ENCODE measurements at regions not wholly inside any gene's neighbourhood (a gene's known extent, or its start where the extent isn't known, plus 50 kb on each side); places are given as distances from the start of the nearest gene placed in this dataset.

GRCh38 chr11:127844876-127845275 lies 742.5 kb downstream of the ETS1 start:
- H3K9me3 ChIP-seq (ENCODE audit: control extremely low read depth in 1 of 3, control insufficient read depth in 2 of 3, insufficient read depth in 1 of 3, low read length in 2 of 3): no peaks in the 10 kb centered on the region
- H3K27ac ChIP-seq (ENCODE audit: low read length in 2 of 2): no peak overlapping the region
- H3K36me3 ChIP-seq (replicated peaks in 1 of 2; ENCODE audit: control extremely low read depth in 1 of 2, control insufficient read depth in 1 of 2, extremely low read depth in 1 of 2, insufficient read depth in 2 of 2, low read length in 1 of 2): no peaks in the 10 kb centered on the region
- POLR2A ChIA-PET: no interaction called here
- no peaks in the 10 kb centered on the region for H3K9me3 Mint-ChIP-seq (ENCODE audit: insufficient read depth)
- no peaks in the 10 kb centered on the region for H3K79me2 ChIP-seq (ENCODE audit: control insufficient read depth, insufficient read depth, low read length)
- H3K9ac ChIP-seq (ENCODE audit: low read length): no peak overlapping the region
- ATAC-seq (ENCODE audit: low read depth): no peak
- no peak overlapping the region for H2AFZ ChIP-seq (ENCODE audit: insufficient read depth, low read depth, low read length, poor library complexity, severe bottlenecking)
- TF ChIP-seq CTCF (IDR thresholded peaks at IDR 0.05) (no peak), EZH2 (IDR thresholded peaks at IDR 0.05; ENCODE audit: borderline replicate concordance, insufficient read depth, low read depth, low read length, poor library complexity, severe bottlenecking) (no peak)
- no peak for DNase-seq
- intact Hi-C loops (cut with micrococcal nuclease): no loop called here
- 100% methylated on average over 3 of the region's 4 CpGs for WGBS (ENCODE audit: insufficient coverage)
- H3K27me3 ChIP-seq (replicated peaks in 1 of 4; ENCODE audit: control extremely low read depth in 1 of 4, control insufficient read depth in 3 of 4, insufficient read depth in 4 of 4, low read length in 3 of 4): no peaks in the 10 kb centered on the region
- H4K20me1 ChIP-seq (ENCODE audit: control insufficient read depth, insufficient read depth, low read length, poor library complexity, severe bottlenecking): no peaks in the 10 kb centered on the region
- H3K4me1 Mint-ChIP-seq: no peaks in the 10 kb centered on the region
- H3K4me1 ChIP-seq (ENCODE audit: control insufficient read depth in 2 of 2, insufficient read depth in 2 of 2, low read length in 2 of 2): no peaks in the 10 kb centered on the region
- H3K4me3 Mint-ChIP-seq: no peak overlapping the region
- CTCF ChIA-PET: no interaction called here
- peaks cover 4% of the 10 kb centered on the region for H3K27me3 Mint-ChIP-seq
- H3K27ac Mint-ChIP-seq: no peak overlapping the region
- no peak overlapping the region for H3K4me2 ChIP-seq (replicated peaks; ENCODE audit: low read depth, low read length, poor library complexity, severe bottlenecking)
- H3K4me3 ChIP-seq (ENCODE audit: control extremely low read depth in 1 of 5, extremely low read depth in 1 of 5, insufficient read depth in 1 of 5, low read depth in 2 of 5, low read length in 4 of 5): no peak overlapping the region

- no peak overlapping the region for H3K4me3 ChIP-seq (ENCODE audit: control extremely low read depth in 1 of 5, extremely low read depth in 1 of 5, insufficient read depth in 1 of 5, low read depth in 2 of 5, low read length in 4 of 5)
- no peaks in the 10 kb centered on the region for H4K20me1 ChIP-seq (ENCODE audit: control insufficient read depth, insufficient read depth, low read length, poor library complexity, severe bottlenecking)
- DNase-seq (peak; percentile 7), ATAC-seq (ENCODE audit: low read depth) (no peak)
- POLR2A ChIA-PET: no interaction called here
- H3K4me1 ChIP-seq (ENCODE audit: control insufficient read depth in 2 of 2, insufficient read depth in 2 of 2, low read length in 2 of 2): no peaks in the 10 kb centered on the region
- H3K27me3 ChIP-seq (replicated peaks in 1 of 4; ENCODE audit: control extremely low read depth in 1 of 4, control insufficient read depth in 3 of 4, insufficient read depth in 4 of 4, low read length in 3 of 4): no peaks in the 10 kb centered on the region
- H3K36me3 ChIP-seq (replicated peaks in 1 of 2; ENCODE audit: control extremely low read depth in 1 of 2, control insufficient read depth in 1 of 2, extremely low read depth in 1 of 2, insufficient read depth in 2 of 2, low read length in 1 of 2): no peaks in the 10 kb centered on the region
- Mint-ChIP-seq H3K27me3 (peaks cover 4% of the 10 kb centered on the region), H3K9me3 (ENCODE audit: insufficient read depth) (no peaks in the 10 kb centered on the region), H3K4me3 (no peak overlapping the region), H3K4me1 (no peaks in the 10 kb centered on the region), H3K27ac (no peak overlapping the region)
- H3K9ac ChIP-seq (ENCODE audit: low read length): no peak overlapping the region
- H3K27ac ChIP-seq (ENCODE audit: low read length in 2 of 2): no peak overlapping the region
- intact Hi-C loops (cut with micrococcal nuclease): no loop called here
- H2AFZ ChIP-seq (ENCODE audit: insufficient read depth, low read depth, low read length, poor library complexity, severe bottlenecking): no peak overlapping the region
- H3K9me3 ChIP-seq (ENCODE audit: control extremely low read depth in 1 of 3, control insufficient read depth in 2 of 3, insufficient read depth in 1 of 3, low read length in 2 of 3): no peaks in the 10 kb centered on the region
- CTCF ChIA-PET: interaction anchor here (0.9 kb wide), 1 partner anchor 9 kb away, joined by 3 read pairs; no protein-coding TSS in a partner anchor
- peak; percentile 60 for TF ChIP-seq CTCF (IDR thresholded peaks at IDR 0.05)
- no peak for TF ChIP-seq EZH2 (IDR thresholded peaks at IDR 0.05; ENCODE audit: borderline replicate concordance, insufficient read depth, low read depth, low read length, poor library complexity, severe bottlenecking)
- WGBS (ENCODE audit: insufficient coverage): 6% methylated on average over 5 of the region's 12 CpGs
- no peaks in the 10 kb centered on the region for H3K79me2 ChIP-seq (ENCODE audit: control insufficient read depth, insufficient read depth, low read length)
- H3K4me2 ChIP-seq (replicated peaks; ENCODE audit: low read depth, low read length, poor library complexity, severe bottlenecking): no peak overlapping the region
These were observed 743.6 kb downstream of the ETS1 start for GRCh38 chr11:127843483-127844396.

Measured in B cell (primary cell).